CD8-positive, alpha-beta memory T cell (primary cell): ENCODE measurements at regions not wholly inside any gene's neighbourhood (a gene's known extent, or its start where the extent isn't known, plus 50 kb on each side); places are given as distances from the start of the nearest gene placed in this dataset.
"Not testable (repeated sequence)": the region's sequence is repeated elsewhere in the genome, so short reads cannot be mapped to it uniquely, and the experiment has no call there.

ENCODE experiments used
- CTCF ChIA-PET: fragments of 350-600 bp; sonication (Branson Sonifier 250); formaldehyde crosslinking; loops from one replicate; lab custom pipeline; 2021; ENCODE audit warnings: antibody characterized with exemption; lab: Charles Lee
- POLR2A ChIA-PET: fragments of 350-600 bp; sonication (Branson Sonifier 250); formaldehyde crosslinking; loops from one replicate; lab custom pipeline; 2021; ENCODE audit warnings: antibody characterized with exemption; lab: Charles Lee
- DNase-seq, 5 donors: peaks; one replicate each; pipeline versions ENCODE4 v3.0.0 to v3.0.0-alpha.2; 2020 to 2022; ENCODE audit warnings: mixed read lengths in 1 of 5
- H3K27ac ChIP-seq: one replicate; pipeline ENCODE4 v1.7.0; 2013; ENCODE audit warnings: low read depth, mild to moderate bottlenecking, low read length, moderate library complexity
- H3K27me3 ChIP-seq: 2 replicates; pipeline ENCODE4 v1.7.0; 2013; ENCODE audit warnings: low read length, mild to moderate bottlenecking; ENCODE audit not compliant: insufficient read depth, poor library complexity, severe bottlenecking
- H3K36me3 ChIP-seq: 2 replicates; pipeline ENCODE4 v1.7.0; 2013; ENCODE audit warnings: mild to moderate bottlenecking, low read length, moderate library complexity; ENCODE audit not compliant: insufficient read depth
- H3K4me1 ChIP-seq: 2 replicates; pipeline ENCODE4 v1.7.0; 2013; ENCODE audit warnings: mild to moderate bottlenecking, low read length, moderate library complexity; ENCODE audit not compliant: insufficient read depth
- H3K4me3 ChIP-seq: 2 replicates; pipeline ENCODE4 v1.7.0; 2013; ENCODE audit warnings: mild to moderate bottlenecking, low read length
- H3K9me3 ChIP-seq: 2 replicates; pipeline ENCODE4 v1.7.0; 2013; ENCODE audit warnings: mild to moderate bottlenecking, low read length
- H3K27ac Mint-ChIP-seq, 8 donors: one replicate each; pipeline ENCODE4 v1.8.0; 2020 to 2021; ENCODE audit warnings: mixed read lengths in 8 of 8, mild to moderate bottlenecking in 6 of 8, inconsistent platforms in 3 of 8, moderate library complexity in 3 of 8
- H3K27me3 Mint-ChIP-seq, 2 donors: one replicate each; pipeline ENCODE4 v1.8.0; 2020 to 2021; ENCODE audit warnings: mixed read lengths in 2 of 2, mild to moderate bottlenecking in 1 of 2, moderate library complexity in 1 of 2
- H3K36me3 Mint-ChIP-seq, 3 donors: one replicate each; pipeline ENCODE4 v1.8.0; 2020 to 2021; ENCODE audit warnings: mixed read lengths in 3 of 3, inconsistent platforms in 1 of 3, mild to moderate bottlenecking in 1 of 3
- H3K4me1 Mint-ChIP-seq, 3 donors: one replicate each; pipeline ENCODE4 v1.8.0; 2020 to 2021; ENCODE audit warnings: mixed read lengths in 3 of 3, inconsistent platforms in 1 of 3, mild to moderate bottlenecking in 1 of 3
- H3K4me3 Mint-ChIP-seq, 7 donors: one replicate each; pipeline ENCODE4 v1.8.0; 2020 to 2021; ENCODE audit warnings: mixed read lengths in 7 of 7, mild to moderate bottlenecking in 6 of 7, moderate library complexity in 4 of 7, inconsistent platforms in 2 of 7
- H3K9me3 Mint-ChIP-seq, 5 donors: one replicate each; pipeline ENCODE4 v1.8.0; 2020 to 2022; ENCODE audit warnings: mixed read lengths in 5 of 5, mild to moderate bottlenecking in 3 of 5, moderate library complexity in 2 of 5, inconsistent platforms in 1 of 5

DNA sequence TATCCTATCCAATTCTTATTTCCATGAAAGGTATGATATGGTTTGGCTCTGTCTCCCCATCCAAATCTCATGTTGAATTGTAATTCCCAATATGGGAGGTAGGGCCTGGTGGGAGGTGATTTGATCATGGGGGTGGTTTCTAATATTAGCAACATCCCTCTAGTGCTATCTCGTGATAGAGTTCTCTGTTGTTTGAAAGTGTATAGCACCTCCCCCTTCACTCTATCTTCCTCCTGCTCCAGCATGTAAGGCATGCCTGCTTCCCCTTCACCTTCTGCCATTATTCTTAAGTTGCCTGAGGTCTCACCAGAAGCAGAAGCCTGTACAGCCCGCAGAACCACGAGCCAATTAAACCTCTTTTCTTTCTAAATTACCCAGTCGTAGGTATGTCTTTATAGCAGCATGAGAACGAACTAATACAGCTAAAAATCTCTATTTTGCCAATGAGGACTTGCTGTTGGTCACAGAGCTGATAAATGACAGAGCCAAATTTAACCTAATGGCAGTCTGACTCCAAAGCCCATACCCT lies 247.2 kb downstream of the HNRNPD start:
- Mint-ChIP-seq H3K4me1 (peaks cover 0 to 8% (median 5%) of the 10 kb centered on the region in 3 donors), H3K27ac (no peak overlapping the region), H3K9me3 (peaks cover 0 to 2% (median 0%) of the 10 kb centered on the region in 5 donors), H3K4me3 (no peak overlapping the region), H3K36me3 (no peaks in the 10 kb centered on the region), H3K27me3 (peaks cover 0 to 10% of the 10 kb centered on the region in 2 donors)
- Histone ChIP-seq H3K4me1 (no peaks in the 10 kb centered on the region), H3K27ac (no peak overlapping the region), H3K27me3 (no peaks in the 10 kb centered on the region), H3K4me3 (no peak overlapping the region), H3K36me3 (no peaks in the 10 kb centered on the region), H3K9me3 (no peaks in the 10 kb centered on the region)
- CTCF ChIA-PET = interaction anchor here (1.3 kb wide), 1 partner anchor 76 kb away, joined by 3 read pairs; no protein-coding TSS in a partner anchor
- DNase-seq = no peak
- POLR2A ChIA-PET = no interaction called here

DNA sequence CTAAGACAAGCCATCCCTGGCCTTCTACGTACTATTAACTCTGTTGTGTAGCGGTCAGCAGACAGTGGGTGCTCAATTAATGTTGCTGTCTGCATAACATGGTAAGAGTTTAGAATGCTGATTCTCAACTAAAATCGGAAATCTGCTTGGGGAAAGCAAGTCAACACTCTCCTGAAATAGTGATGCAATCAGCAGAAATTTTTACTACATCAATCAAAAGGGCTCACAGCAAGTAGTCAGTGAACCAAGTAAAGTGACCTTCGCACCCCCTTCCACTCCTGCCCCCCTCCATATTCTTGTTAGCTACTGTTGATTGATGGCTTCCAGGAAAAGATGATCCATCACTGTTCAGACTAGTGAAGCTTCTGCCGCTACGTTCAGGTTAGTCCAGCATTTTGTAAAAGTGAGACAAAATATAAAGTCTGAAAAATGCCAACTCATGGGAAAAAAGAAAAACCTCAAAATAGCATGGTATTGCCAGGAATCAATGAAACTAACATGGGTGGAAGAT lies 247.9 kb downstream of the HNRNPD start:
- H3K4me3 ChIP-seq = no peak overlapping the region
- Mint-ChIP-seq H3K27ac (no peak overlapping the region), H3K9me3 (peaks cover 0 to 2% (median 0%) of the 10 kb centered on the region in 5 donors), H3K4me3 (no peak overlapping the region), H3K4me1 (peaks cover 0 to 8% (median 5%) of the 10 kb centered on the region in 3 donors), H3K27me3 (peaks cover 0 to 7% of the 10 kb centered on the region in 2 donors), H3K36me3 (no peaks in the 10 kb centered on the region)
- no peaks in the 10 kb centered on the region for H3K9me3 ChIP-seq
- H3K27ac ChIP-seq = no peak overlapping the region
- no peaks in the 10 kb centered on the region for H3K27me3 ChIP-seq
- no peaks in the 10 kb centered on the region for H3K4me1 ChIP-seq
- CTCF ChIA-PET = interaction anchor here (1.7 kb wide), 1 partner anchor 11 kb away, joined by 7 read pairs; no protein-coding TSS in a partner anchor
- DNase-seq = no peak
- H3K36me3 ChIP-seq = no peaks in the 10 kb centered on the region
- POLR2A ChIA-PET = no interaction called here

DNA sequence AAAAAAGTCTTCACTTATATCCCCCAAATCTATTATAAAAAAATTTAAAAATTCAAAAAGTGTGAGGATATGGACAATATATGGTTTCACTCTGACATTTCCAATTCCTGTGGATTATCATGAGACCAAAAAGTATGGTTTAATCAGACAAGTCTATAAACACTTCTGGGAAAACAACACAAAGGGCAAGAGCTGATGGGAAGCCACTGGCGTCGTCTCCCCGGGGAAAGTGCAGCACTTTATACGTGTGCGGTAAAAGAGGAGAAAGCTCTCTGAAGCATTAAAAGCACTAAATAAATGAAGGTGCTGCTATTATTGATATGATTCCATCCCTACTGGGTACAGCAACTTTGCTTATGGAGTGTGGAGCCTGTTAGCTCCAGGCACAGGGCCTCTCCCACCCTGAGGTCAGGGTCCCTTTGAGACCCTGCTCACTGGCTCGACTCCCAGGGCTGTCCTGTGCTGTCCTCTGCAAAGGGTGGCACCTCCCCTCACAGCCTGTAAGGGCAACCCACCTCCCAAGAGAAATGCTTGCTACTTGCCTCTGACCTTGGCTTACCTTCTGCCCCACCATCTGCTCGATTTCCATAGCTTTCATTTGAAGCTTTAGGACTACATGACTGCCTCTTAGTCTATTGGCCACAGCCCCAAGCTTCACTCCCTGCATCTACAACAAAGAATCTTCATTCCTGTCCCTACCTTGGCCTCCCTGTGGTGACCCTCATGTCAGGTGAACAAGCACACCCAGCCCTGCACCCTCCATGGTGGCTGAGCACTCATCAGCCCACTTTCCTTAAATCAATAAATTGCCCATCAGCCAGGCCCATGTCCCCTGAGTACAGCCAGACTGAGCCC lies 248.6 kb downstream of the HNRNPD start:
- no peaks in the 10 kb centered on the region for H3K27me3 ChIP-seq
- no peaks in the 10 kb centered on the region for H3K4me1 ChIP-seq
- H3K27me3 Mint-ChIP-seq = peaks cover 0 to 6% of the 10 kb centered on the region in 2 donors
- H3K36me3 ChIP-seq = no peaks in the 10 kb centered on the region
- no peak for DNase-seq
- CTCF ChIA-PET = interaction anchor here (0.7 to 1.8 kb wide), 5 partner anchors 12 to 235 kb away, joined by 3 to 16 read pairs (median 7); no protein-coding TSS in a partner anchor
- no peaks in the 10 kb centered on the region for H3K36me3 Mint-ChIP-seq
- H3K4me1 Mint-ChIP-seq = peaks cover 0 to 8% (median 5%) of the 10 kb centered on the region in 3 donors
- no peak overlapping the region for H3K4me3 Mint-ChIP-seq
- H3K9me3 Mint-ChIP-seq = peaks cover 0 to 2% (median 0%) of the 10 kb centered on the region in 5 donors
- H3K27ac ChIP-seq = no peak overlapping the region
- H3K9me3 ChIP-seq = no peaks in the 10 kb centered on the region
- H3K4me3 ChIP-seq = no peak overlapping the region
- POLR2A ChIA-PET = no interaction called here
- no peak overlapping the region for H3K27ac Mint-ChIP-seq

DNA sequence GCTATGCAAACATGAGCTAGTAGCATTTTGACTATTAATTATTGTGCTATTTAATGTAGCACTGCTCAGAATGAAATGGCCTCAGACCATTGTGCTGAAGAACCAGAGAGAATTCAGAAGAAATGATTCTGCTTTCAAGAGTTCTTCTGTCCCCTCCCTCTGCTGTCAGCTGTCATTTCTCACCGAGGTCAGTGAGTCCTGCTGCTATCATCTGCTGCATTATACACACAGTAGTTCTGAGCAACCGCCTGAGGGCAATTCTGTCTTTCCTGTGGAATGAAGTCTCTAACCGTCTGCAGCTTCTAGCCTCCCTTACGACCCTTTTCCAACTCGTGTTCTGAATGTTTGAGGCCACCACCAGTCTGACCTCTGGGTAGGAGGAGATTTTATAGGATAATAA lies 249.4 kb downstream of the HNRNPD start:
- Histone ChIP-seq H3K27me3 (no peaks in the 10 kb centered on the region), H3K27ac (no peak overlapping the region), H3K4me3 (no peak overlapping the region), H3K4me1 (no peaks in the 10 kb centered on the region), H3K9me3 (no peaks in the 10 kb centered on the region), H3K36me3 (no peaks in the 10 kb centered on the region)
- H3K36me3 Mint-ChIP-seq = no peaks in the 10 kb centered on the region
- DNase-seq = no peak
- H3K27ac Mint-ChIP-seq = no peak overlapping the region
- H3K27me3 Mint-ChIP-seq = peaks cover 0 to 6% of the 10 kb centered on the region in 2 donors
- peaks cover 0 to 8% (median 5%) of the 10 kb centered on the region in 3 donors for H3K4me1 Mint-ChIP-seq
- H3K4me3 Mint-ChIP-seq = no peak overlapping the region
- ChIA-PET POLR2A (no interaction called here), CTCF (interaction anchor here (0.7 to 1.8 kb wide), 6 partner anchors 13 to 236 kb away, joined by 3 to 16 read pairs (median 6); no protein-coding TSS in a partner anchor)
- peaks cover 0 to 2% (median 0%) of the 10 kb centered on the region in 5 donors for H3K9me3 Mint-ChIP-seq

DNA sequence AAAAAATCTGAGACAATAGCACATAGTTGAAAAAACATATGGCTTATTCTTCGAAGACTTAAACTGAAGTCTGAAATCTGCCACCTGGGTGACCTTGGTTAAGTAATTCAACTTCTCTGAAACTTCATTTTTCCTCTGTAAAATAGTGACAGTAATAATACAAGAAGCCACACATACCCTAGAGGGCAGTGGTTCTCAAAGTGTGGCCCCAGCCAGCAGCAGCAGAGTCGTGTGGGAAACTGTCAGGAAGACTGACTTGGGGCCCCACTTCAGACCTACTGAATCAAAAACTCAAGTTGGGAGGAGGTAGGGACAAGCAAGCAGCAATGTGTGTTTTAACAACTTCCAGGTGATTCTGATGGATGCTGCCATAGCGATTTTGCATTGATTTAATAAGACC lies 249.9 kb downstream of the HNRNPD start:
- no peaks in the 10 kb centered on the region for H3K27me3 ChIP-seq
- CTCF ChIA-PET = interaction anchor here (0.7 to 1.8 kb wide), 6 partner anchors 13 to 237 kb away, joined by 3 to 16 read pairs (median 6); no protein-coding TSS in a partner anchor
- H3K36me3 ChIP-seq = no peaks in the 10 kb centered on the region
- Mint-ChIP-seq H3K4me3 (no peak overlapping the region), H3K27ac (peak overlapping the region in 2 of 8 donors; percentile 21 to 48), H3K9me3 (peaks cover 0 to under 1% (median 0%) of the 10 kb centered on the region in 5 donors), H3K36me3 (no peaks in the 10 kb centered on the region), H3K27me3 (peaks cover 0 to 2% of the 10 kb centered on the region in 2 donors), H3K4me1 (peaks cover 0 to 8% (median 5%) of the 10 kb centered on the region in 3 donors)
- peak in 2 of 5 donors; percentile 21 to 50 for DNase-seq
- no peak overlapping the region for H3K27ac ChIP-seq
- no peaks in the 10 kb centered on the region for H3K4me1 ChIP-seq
- POLR2A ChIA-PET = no interaction called here
- no peak overlapping the region for H3K4me3 ChIP-seq
- H3K9me3 ChIP-seq = no peaks in the 10 kb centered on the region

DNA sequence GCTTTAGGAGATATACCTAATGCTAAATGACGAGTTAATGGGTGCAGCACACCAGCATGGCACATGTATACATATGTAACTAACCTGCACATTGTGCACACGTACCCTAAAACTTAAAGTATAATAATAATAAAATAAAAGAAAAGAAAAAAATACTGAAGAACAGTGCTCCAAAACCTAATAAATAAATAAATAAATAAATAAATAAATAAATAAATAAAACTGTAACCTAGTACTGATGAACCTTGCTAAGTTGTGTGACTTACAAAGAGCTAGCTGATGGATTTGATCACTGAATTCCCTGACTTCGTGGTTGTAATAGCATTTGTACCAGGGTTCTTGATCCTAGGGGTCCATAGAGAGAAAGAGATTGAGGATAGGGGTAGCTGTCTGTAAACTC lies 258.6 kb downstream of the HNRNPD start:
- POLR2A ChIA-PET, H3K9me3 Mint-ChIP-seq, H3K4me1 Mint-ChIP-seq, H3K27ac ChIP-seq, H3K9me3 ChIP-seq, H3K27me3 ChIP-seq, H3K36me3 Mint-ChIP-seq, CTCF ChIA-PET, DNase-seq, H3K36me3 ChIP-seq, H3K4me1 ChIP-seq, H3K4me3 ChIP-seq, H3K4me3 Mint-ChIP-seq, H3K27ac Mint-ChIP-seq: not testable (repeated sequence)
- peaks cover 6 to 11% of the 10 kb centered on the region in 2 donors for H3K27me3 Mint-ChIP-seq

DNA sequence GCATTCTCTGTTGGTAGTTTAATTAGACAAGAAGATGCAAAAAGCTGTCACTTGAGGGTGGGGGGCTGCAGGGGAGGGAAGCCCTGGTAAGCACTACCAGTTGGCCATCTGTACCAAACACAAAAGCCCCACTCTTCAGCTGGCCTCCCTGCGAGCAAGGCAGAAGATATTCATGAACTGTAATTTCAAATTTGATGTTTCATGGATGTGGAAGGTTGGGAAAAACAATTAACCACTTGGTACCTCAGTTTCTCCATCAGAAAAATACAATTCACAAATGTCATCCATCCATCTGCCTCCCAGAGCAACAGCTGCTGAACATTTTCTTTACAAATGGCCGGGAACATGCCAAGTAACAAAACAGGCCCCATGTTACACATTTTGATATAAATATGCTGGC lies 265.3 kb downstream of the HNRNPD start:
- Mint-ChIP-seq H3K27ac (no peak overlapping the region), H3K4me1 (no peaks in the 10 kb centered on the region), H3K36me3 (no peaks in the 10 kb centered on the region), H3K4me3 (no peak overlapping the region), H3K9me3 (peaks cover 0 to 2% (median 0%) of the 10 kb centered on the region in 5 donors), H3K27me3 (peaks cover 0 to 24% of the 10 kb centered on the region in 2 donors)
- DNase-seq = no peak
- Histone ChIP-seq H3K27ac (no peak overlapping the region), H3K27me3 (no peaks in the 10 kb centered on the region), H3K36me3 (no peaks in the 10 kb centered on the region), H3K4me1 (no peaks in the 10 kb centered on the region), H3K4me3 (no peak overlapping the region), H3K9me3 (no peaks in the 10 kb centered on the region)
- CTCF ChIA-PET = no interaction called here
- POLR2A ChIA-PET = no interaction called here

DNA sequence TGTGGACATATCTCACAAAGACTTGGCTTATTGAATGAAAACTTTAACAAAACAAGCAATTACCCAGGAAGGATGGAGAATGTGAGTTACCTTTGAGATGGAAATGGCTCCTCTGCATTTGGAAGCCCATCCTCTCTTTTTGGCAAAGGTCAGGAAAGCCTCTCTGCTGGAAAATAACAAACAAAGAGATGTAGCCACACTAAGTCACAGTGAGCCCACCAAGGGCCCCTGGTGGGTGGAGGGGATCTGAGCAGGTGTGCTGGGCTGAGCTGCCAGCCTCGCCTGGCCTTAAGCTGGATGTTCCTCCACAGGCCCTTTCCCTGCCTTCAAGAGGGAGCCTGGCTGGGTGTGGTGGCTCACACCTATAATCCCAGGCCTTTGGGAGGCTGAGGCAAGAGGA lies 269.2 kb downstream of the HNRNPD start:
- no peak overlapping the region for H3K27ac Mint-ChIP-seq
- DNase-seq = no peak
- ChIA-PET CTCF (no interaction called here), POLR2A (no interaction called here)
- no peak overlapping the region for H3K27ac ChIP-seq
- H3K9me3 Mint-ChIP-seq = peaks cover 0 to 2% (median 0%) of the 10 kb centered on the region in 5 donors
- no peaks in the 10 kb centered on the region for H3K4me1 ChIP-seq
- no peak overlapping the region for H3K4me3 ChIP-seq
- H3K36me3 ChIP-seq = no peaks in the 10 kb centered on the region
- no peaks in the 10 kb centered on the region for H3K27me3 ChIP-seq
- peaks cover 2 to 12% of the 10 kb centered on the region in 2 donors for H3K27me3 Mint-ChIP-seq
- no peaks in the 10 kb centered on the region for H3K36me3 Mint-ChIP-seq
- H3K4me3 Mint-ChIP-seq = no peak overlapping the region
- no peaks in the 10 kb centered on the region for H3K4me1 Mint-ChIP-seq
- H3K9me3 ChIP-seq = no peaks in the 10 kb centered on the region
